MM.1S (cell line): ENCODE measurements at regions not wholly inside any gene's neighbourhood (a gene's known extent, or its start where the extent isn't known, plus 50 kb on each side); places are given as distances from the start of the nearest gene placed in this dataset.

Experiments used
- EZH2 ChIP-seq: fragments of 300-600 bp; sonication (generic); optimal IDR thresholded peaks from 2 replicates; pipeline ENCODE3; 2017; ENCODE audit warnings: low read depth, mild to moderate bottlenecking, antibody characterized with exemption, low read length, mixed read lengths
- TF ChIP-seq, protein P1 (sequence below): fragments of 300-600 bp; sonication (generic); IDR thresholded peaks from 2 replicates; pipeline ENCODE4 v1.5.1; 2016; ENCODE audit warnings: antibody characterized with exemption, low read length, mixed read lengths

DNA sequence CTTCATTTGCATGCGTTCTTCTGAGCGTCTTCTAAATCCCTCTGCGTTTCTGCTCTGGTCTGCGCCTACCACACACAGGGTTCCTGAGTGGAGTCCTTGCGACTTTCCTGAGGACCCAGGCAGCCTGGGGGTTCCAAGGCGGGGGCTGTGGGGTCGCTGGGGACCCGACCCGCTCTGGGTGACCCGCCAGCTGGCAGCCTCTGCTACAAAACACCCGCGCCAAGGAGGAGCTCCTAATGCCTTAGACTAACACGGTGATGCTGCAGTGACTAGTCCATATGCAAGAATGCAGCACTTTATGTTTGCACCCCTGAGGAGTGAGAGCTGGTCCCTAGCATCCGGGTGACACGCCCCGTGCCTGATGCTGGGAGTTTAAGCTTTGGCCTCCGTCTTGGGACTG is 367.0 kb upstream of the POM121L12 start:
- TF ChIP-seq, protein P1, sequence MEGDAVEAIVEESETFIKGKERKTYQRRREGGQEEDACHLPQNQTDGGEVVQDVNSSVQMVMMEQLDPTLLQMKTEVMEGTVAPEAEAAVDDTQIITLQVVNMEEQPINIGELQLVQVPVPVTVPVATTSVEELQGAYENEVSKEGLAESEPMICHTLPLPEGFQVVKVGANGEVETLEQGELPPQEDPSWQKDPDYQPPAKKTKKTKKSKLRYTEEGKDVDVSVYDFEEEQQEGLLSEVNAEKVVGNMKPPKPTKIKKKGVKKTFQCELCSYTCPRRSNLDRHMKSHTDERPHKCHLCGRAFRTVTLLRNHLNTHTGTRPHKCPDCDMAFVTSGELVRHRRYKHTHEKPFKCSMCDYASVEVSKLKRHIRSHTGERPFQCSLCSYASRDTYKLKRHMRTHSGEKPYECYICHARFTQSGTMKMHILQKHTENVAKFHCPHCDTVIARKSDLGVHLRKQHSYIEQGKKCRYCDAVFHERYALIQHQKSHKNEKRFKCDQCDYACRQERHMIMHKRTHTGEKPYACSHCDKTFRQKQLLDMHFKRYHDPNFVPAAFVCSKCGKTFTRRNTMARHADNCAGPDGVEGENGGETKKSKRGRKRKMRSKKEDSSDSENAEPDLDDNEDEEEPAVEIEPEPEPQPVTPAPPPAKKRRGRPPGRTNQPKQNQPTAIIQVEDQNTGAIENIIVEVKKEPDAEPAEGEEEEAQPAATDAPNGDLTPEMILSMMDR = no peak
- TF ChIP-seq EZH2 = no peak
